Activated T-cell treated with anti-CD3 and anti-CD28 coated beads for 24 hours (primary cell): ENCODE measurements at regions not wholly inside any gene's neighbourhood (a gene's known extent, or its start where the extent isn't known, plus 50 kb on each side); places are given as distances from the start of the nearest gene placed in this dataset.

Experiments used
- DNase-seq: peaks from one replicate; pipeline ENCODE4 v3.0.0-alpha.2; 2020; ENCODE audit warnings: low read depth

GRCh38 chrX:68894513-68895340 is 65.9 kb downstream of the EFNB1 start:
- DNase-seq, result no peak

- DNase-seq, result no peak
Observed at GRCh38 chrX:68894142-68894512, 65.3 kb downstream of the EFNB1 start.

GRCh38 chrX:68892651-68893050 is 63.8 kb downstream of the EFNB1 start:
- no peak for DNase-seq

GRCh38 chrX:68892134-68892533 is 63.3 kb downstream of the EFNB1 start:
- no peak for DNase-seq
